ENCODE measurements at regions not wholly inside any gene's neighbourhood (a gene's known extent, or its start where the extent isn't known, plus 50 kb on each side); places are given as distances from the start of the nearest gene placed in this dataset.

- DNase-seq: no peak
- H3K36me3 ChIP-seq (replicated peaks in 1 of 2; ENCODE audit: control insufficient read depth in 1 of 2, insufficient read depth in 2 of 2, low read length in 2 of 2): no peaks in the 10 kb centered on the region
- H3K4me2 ChIP-seq (replicated peaks; ENCODE audit: extremely low read depth, low read length, poor library complexity, severe bottlenecking): no peak overlapping the region
- Mint-ChIP-seq H3K27ac (no peak overlapping the region), H3K36me3 (no peaks in the 10 kb centered on the region), H3K4me1 (peaks cover 14% of the 10 kb centered on the region), H3K27me3 (ENCODE audit: low read depth in 3 of 3) (peaks cover 0 to 4% (median 3%) of the 10 kb centered on the region in 3 donors), H3K9me3 (no peaks in the 10 kb centered on the region), H3K4me3 (no peak overlapping the region)
- H3K4me1 ChIP-seq (ENCODE audit: control insufficient read depth in 1 of 2, insufficient read depth in 2 of 2, low read length in 2 of 2): peaks cover 12 to 15% of the 10 kb centered on the region in 2 donors
- no peak overlapping the region for H3K27ac ChIP-seq (ENCODE audit: low read depth in 1 of 2, low read length in 2 of 2)
- intact Hi-C loops (cut with micrococcal nuclease): no loop called here
- no peaks in the 10 kb centered on the region for H4K20me1 ChIP-seq (ENCODE audit: insufficient read depth, low read length)
- H3K27me3 ChIP-seq (ENCODE audit: control insufficient read depth in 2 of 2, insufficient read depth in 2 of 2, low read length in 2 of 2): no peaks in the 10 kb centered on the region
- no peak overlapping the region for H3K4me3 ChIP-seq (replicated peaks in 1 of 3; ENCODE audit: low read depth in 2 of 3, low read length in 3 of 3)
- no peak overlapping the region for H3K9ac ChIP-seq (ENCODE audit: insufficient read depth, low read length, poor library complexity, severe bottlenecking)
- H2AFZ ChIP-seq (ENCODE audit: insufficient read depth, low read depth, low read length, poor library complexity, severe bottlenecking): no peak overlapping the region
- no peak for TF ChIP-seq CTCF (IDR thresholded peaks at IDR 0.05)
- no peaks in the 10 kb centered on the region for H3K79me2 ChIP-seq (ENCODE audit: insufficient read depth, low read length)
- WGBS (ENCODE audit: insufficient coverage): 97% methylated on average over 5 of the region's 10 CpGs
- H3K9me3 ChIP-seq (replicated peaks in 1 of 2; ENCODE audit: control insufficient read depth in 1 of 2, insufficient read depth in 1 of 2, low read length in 2 of 2): no peaks in the 10 kb centered on the region
These were observed 78.9 kb upstream of the CCND2 start for GRCh38 chr12:4194668-4195067.

- Histone ChIP-seq H3K27me3 (ENCODE audit: control insufficient read depth in 2 of 2, insufficient read depth in 2 of 2, low read length in 2 of 2) (no peaks in the 10 kb centered on the region), H3K36me3 (replicated peaks in 1 of 2; ENCODE audit: control insufficient read depth in 1 of 2, insufficient read depth in 2 of 2, low read length in 2 of 2) (no peaks in the 10 kb centered on the region), H4K20me1 (ENCODE audit: insufficient read depth, low read length) (no peaks in the 10 kb centered on the region), H3K9ac (ENCODE audit: insufficient read depth, low read length, poor library complexity, severe bottlenecking) (no peak overlapping the region), H3K4me3 (replicated peaks in 1 of 3; ENCODE audit: low read depth in 2 of 3, low read length in 3 of 3) (no peak overlapping the region), H3K9me3 (replicated peaks in 1 of 2; ENCODE audit: control insufficient read depth in 1 of 2, insufficient read depth in 1 of 2, low read length in 2 of 2) (no peaks in the 10 kb centered on the region), H2AFZ (ENCODE audit: insufficient read depth, low read depth, low read length, poor library complexity, severe bottlenecking) (no peak overlapping the region), H3K4me2 (replicated peaks; ENCODE audit: extremely low read depth, low read length, poor library complexity, severe bottlenecking) (no peak overlapping the region), H3K79me2 (ENCODE audit: insufficient read depth, low read length) (no peaks in the 10 kb centered on the region), H3K27ac (ENCODE audit: low read depth in 1 of 2, low read length in 2 of 2) (no peak overlapping the region), H3K4me1 (ENCODE audit: control insufficient read depth in 1 of 2, insufficient read depth in 2 of 2, low read length in 2 of 2) (peaks cover 12 to 16% of the 10 kb centered on the region in 2 donors)
- H3K27ac Mint-ChIP-seq: no peak overlapping the region
- no peaks in the 10 kb centered on the region for H3K36me3 Mint-ChIP-seq
- H3K9me3 Mint-ChIP-seq: no peaks in the 10 kb centered on the region
- 96% methylated on average over 4 of the region's 8 CpGs for WGBS (ENCODE audit: insufficient coverage)
- peak overlapping the region in 1 of 2 donors; percentile 16 for H3K4me3 Mint-ChIP-seq
- TF ChIP-seq CTCF (IDR thresholded peaks at IDR 0.05): no peak
- DNase-seq: no peak
- peaks cover 16% of the 10 kb centered on the region for H3K4me1 Mint-ChIP-seq
- intact Hi-C loops (cut with micrococcal nuclease): no loop called here
- peaks cover 0 to 4% (median 3%) of the 10 kb centered on the region in 3 donors for H3K27me3 Mint-ChIP-seq (ENCODE audit: low read depth in 3 of 3)
These were observed 79.7 kb upstream of the CCND2 start for GRCh38 chr12:4193821-4194220.
